ENCODE measurements at regions not wholly inside any gene's neighbourhood (a gene's known extent, or its start where the extent isn't known, plus 50 kb on each side); places are given as distances from the start of the nearest gene placed in this dataset.
A peak's percentile ranks its signal among the peaks of the same experiment; 100 is the strongest.
"Not testable (repeated sequence)": the region's sequence is repeated elsewhere in the genome, so short reads cannot be mapped to it uniquely, and the experiment has no call there.

- not testable (repeated sequence) for DNase-seq
Observed at GRCh38 chr1:121006826-121007225, 117.3 kb downstream of the PPIAL4A start.

- DNase-seq, result not testable (repeated sequence)
Observed at GRCh38 chr1:121007755-121008154, 118.2 kb downstream of the PPIAL4A start.

GRCh38 chr1:121008512-121009215 lies 119.1 kb downstream of the PPIAL4A start:
- not testable (repeated sequence) for DNase-seq

DNA sequence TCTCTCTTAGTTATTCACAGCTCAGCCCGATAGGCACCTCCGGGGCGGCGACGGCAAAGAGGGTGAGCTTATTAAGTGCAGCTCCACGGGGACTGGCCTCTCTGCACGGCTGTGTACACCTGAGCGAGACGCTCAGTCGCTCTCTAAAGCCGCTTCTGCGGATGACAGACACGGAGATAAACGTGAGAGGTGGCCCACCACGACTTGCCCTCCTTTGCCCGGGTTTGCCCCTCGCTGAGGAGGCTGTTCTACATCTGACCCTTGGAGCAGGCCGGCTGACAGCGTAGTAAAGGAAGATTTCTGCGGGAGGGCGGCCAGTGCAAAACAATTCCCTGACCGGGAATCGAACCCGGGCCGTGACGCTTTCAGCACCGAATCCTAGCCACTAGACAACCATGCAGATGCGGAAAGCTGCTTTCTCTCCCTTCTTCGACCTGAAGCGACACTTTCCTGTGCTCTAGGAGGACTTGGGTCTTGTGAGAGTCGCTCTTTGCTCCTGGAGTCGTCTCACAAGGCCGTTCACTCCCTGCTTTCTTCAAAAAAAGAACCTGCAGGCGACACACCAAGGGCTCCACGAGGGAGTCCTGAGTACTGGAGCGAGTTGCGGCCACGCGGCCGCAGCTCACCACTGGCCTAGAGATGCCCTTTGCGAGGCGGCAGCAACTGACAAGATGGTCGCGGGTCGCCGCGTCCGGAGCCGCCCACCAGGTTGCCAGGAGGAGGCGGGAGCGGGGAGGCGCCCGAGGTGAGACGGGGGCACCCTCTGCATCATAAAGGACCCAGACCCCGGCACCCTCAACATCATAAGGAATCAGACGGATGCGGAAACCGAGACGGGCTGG lies 119.9 kb downstream of the PPIAL4A start:
- DNase-seq, result peak; percentile 24 to 30

- not testable (repeated sequence) for DNase-seq
Observed at GRCh38 chr1:121010141-121010540, 120.6 kb downstream of the PPIAL4A start.

DNA sequence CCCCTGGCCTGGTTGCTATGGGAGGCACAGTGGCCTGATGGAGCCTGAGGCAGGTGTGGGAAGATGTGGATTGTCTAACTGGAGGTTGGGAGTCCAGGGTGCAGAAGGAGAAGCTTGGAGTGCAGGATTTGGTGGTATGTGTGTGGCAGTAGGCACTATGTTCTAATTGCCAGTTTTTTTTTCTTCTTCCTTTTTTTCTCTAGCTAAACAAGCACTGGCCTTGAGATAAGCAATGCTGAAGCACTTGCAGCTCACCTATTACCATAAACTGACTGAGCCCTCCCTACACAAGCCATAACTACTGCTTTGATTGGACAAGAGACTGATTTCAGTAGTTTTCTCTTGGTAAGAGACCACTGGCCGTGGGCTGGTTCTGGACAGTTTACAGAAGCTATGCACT lies 123.6 kb downstream of the PPIAL4A start:
- DNase-seq, result not testable (repeated sequence)

DNA sequence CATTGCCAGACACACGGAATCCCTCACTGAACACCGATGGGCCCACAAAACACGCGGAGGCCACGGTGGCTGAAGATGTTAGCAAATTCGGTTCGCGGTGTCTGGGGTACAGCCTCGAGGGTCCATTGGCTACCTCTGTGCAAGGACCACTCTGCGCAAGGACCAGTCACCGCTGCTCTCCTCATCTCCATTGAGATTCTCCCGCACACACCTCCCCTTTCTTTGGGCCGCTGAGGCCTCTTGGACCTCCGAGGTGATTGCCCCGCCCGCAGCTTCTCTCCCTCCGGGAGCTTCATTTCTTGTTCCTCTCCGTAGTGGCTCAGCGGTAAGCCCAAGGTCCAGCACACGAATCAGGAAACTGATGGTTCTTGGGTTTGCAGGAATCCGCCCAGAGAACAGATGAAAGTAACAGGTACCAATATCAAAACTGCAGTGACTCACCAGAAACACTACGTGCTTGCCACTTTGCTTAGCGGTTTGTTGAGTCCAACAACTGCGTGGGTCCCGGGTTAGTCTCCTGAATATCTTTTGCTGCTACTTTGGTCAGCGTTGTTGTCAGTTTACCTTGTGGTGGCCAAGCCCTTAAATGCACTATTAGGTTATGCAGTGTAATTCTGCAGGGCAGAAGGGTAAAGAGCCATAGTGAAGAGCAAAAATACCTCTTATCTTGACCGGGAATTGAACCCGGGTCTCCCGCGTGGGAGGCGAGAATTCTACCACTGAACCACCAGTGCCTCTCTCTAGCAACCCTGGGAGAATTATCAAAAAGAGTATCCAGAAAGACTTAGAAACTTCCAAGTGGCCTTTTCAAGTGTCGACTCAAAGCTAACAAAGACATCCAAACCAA lies 126.8 kb downstream of the PPIAL4A start:
- not testable (repeated sequence) for DNase-seq

GRCh38 chr1:121019715-121020349 lies 130.3 kb downstream of the PPIAL4A start:
- not testable (repeated sequence) for DNase-seq

DNA sequence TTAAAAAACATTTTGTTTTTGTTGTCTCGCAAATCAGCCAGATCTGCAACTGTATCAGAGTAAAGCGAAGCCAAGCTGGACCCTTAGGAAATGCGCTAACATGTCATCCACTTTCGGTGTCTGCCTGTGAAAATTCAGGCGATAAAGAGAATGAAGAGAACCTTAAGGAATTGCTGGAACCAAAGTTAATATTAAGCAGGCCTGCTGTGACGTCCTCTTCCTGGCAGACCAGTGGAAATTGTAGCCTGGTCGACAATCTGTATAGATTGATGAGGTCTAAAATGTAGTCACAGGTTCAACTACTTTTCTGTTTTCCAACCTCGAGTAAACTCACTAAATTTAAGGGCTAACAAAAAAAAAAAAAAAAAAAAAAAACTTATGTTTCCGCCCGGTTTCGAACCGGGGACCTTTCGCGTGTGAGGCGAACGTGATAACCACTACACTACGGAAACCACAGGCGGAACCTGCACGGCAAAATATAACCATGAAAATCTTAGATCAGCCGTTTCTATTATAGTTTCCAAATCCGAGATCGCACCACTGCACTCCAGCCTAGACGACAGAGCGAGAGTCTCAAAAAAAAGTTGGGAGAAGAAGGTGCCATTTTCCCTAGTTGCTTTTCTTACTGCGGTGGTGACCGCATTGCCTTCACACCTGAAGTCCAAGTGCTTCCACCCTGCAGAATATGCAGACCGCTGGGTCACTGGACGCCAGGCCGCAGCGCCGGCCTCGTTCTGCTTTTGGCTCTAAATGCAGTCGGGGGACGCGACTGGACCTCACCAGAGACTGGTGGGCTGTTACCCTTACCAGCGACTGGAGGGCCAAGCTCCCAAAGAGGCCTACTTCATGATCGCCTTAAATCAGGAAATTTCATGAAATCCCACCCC lies 131.0 kb downstream of the PPIAL4A start:
- DNase-seq, result peak; percentile 35 to 43

DNA sequence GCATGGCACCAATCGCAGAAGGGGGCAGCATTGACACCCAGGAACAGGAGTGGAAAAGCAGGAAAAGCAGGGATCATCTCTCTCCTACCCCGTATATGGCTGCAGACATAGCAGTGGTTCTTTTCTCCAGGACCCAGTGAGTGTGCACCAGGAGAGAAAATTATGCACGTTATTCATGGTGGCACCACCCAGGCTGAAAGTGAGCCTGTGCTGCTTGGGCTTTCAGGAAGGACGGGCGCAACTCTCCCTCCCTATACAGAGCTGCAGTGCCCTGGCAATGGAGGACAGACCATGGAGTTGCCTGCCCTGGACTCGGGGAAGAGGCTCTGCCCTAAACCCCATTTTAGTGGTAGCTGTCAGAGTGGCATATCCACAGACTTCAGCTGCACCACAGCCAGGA lies 132.1 kb downstream of the PPIAL4A start:
- DNase-seq, result not testable (repeated sequence)

DNA sequence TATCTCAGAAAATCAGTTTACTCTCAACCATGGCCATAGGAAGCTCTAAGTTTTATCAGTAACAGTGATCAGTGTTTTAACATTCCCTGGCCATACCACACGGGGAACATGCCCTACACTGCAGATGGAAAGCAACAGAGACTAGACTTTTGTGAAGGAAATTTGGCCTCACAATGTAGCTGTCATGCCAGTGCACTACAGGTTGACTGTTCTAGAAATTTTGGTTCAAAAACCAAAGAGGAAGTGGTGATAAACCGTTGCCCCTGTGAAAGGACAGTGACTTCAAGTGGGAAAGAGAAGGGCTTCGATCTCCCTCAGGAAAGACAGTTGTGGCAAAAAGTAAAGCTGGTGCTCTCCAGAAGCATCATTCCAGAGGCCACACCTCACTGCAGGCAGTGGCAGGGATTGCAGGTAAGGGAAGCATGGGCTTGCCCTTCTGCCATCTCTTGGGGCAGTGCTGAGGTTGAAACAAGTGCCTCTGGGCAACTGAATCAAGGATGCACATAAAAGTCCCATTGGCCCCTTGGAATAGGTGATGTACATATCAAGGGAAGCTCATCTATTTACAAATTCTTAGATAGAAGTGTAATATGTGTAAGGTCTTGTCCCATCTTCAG lies 143.4 kb downstream of the PPIAL4A start:
- not testable (repeated sequence) for DNase-seq

DNA sequence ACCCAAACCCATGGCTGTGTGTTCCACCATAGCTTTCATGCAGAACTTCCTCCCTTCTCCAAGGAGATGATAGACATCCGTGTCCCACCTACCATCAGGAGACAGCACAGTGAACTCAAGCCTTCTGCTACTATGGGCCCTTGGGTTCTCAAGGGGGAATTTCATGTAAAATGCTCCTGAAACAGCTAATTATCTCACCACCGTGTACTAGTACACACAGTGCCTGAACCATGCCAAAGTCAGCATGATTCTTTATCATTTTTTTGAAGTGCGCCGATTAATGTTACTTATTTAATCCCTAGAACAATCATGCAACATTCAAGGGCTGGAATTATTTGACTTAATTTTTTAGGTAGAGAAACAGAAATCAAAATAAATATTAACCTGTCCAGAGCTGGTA lies 147.2 kb downstream of the PPIAL4A start:
- DNase-seq, result not testable (repeated sequence)

- not testable (repeated sequence) for DNase-seq
Observed at GRCh38 chr1:121040974-121041373, 143.2 kb downstream of the FAM72B start.

DNA sequence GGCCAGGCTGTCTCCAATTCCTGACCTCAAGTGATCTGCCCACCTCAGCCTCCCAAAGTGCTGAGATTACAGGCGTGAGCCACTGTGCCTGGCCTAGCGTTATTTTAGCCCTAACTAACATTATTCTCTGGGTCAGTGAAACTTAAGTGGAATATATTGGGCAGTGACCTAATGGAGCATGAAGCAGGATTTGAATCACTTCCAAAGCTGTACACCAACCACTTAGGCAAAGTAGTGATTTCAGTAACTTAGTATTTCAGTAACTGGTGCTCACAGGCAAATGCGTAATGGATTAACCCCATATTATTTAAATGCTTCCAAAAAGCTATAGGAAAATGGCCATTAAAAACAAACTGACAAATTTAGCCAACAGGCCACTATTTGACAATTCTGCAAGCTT lies 142.6 kb downstream of the FAM72B start:
- DNase-seq, result not testable (repeated sequence)

DNA sequence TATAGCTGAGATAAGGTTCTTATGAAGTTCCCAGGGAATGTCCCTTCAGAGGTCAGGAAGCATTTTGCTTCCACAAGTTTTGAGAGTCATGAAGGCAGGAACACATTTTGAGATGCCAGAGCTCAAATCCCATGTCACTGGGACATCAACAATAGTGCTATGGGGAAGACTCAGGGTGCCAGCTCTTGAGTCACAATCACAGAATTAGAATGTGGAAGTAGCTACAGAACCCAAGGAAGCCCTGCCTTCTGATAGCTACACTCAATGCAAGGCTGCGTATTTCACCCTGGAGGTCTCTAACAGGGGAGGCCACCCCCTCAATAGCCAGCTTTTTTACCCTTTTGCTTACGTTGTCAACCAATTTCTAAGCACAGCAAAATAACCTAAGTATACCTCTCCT lies 141.3 kb downstream of the FAM72B start:
- not testable (repeated sequence) for DNase-seq

DNA sequence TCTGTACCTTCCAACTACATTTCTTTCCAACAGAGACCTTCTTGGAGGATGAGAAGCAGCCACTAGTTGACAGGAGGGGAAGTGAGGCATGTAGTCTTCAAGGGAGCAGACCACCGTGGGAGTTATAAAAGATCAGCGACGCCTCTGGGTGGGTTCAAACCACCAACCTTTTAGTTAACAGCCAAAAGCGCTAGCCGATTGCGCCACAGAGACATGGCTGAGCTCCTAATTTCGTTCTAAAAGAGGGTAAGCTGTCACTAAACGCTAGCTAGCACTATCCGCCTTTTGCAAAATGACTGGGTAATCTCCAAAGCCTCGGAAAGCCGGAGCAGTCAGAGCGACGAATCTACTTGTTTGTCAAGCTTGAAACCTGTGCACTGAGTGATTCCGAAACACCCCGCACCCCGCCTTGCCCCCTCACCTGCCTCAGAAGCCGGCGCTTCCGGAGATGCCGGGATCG lies 135.8 kb downstream of the FAM72B start:
- DNase-seq, result peak in 1 of 2 experiments; percentile 1

GRCh38 chr1:121048769-121049443 lies 135.2 kb downstream of the FAM72B start:
- not testable (repeated sequence) for DNase-seq

DNA sequence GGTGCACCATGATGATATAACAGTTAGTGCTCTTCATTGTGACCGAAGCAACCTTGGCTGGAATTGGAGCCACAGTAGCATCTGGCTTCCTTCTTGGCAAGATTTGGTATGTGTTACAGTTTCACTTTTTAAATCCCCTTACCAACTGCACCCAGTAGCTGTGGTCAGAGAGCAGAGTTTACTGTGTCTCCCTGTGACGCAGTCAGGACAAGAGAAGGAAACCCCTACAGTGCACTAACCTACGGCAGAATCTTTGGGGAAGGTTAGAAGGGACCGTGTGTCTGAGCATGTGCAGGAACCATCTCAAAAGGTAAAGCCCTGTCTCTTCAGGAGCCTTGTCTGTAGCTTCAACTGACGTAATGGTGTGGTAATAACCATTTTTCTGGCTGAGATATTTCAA lies 134.0 kb downstream of the FAM72B start:
- not testable (repeated sequence) for DNase-seq

DNA sequence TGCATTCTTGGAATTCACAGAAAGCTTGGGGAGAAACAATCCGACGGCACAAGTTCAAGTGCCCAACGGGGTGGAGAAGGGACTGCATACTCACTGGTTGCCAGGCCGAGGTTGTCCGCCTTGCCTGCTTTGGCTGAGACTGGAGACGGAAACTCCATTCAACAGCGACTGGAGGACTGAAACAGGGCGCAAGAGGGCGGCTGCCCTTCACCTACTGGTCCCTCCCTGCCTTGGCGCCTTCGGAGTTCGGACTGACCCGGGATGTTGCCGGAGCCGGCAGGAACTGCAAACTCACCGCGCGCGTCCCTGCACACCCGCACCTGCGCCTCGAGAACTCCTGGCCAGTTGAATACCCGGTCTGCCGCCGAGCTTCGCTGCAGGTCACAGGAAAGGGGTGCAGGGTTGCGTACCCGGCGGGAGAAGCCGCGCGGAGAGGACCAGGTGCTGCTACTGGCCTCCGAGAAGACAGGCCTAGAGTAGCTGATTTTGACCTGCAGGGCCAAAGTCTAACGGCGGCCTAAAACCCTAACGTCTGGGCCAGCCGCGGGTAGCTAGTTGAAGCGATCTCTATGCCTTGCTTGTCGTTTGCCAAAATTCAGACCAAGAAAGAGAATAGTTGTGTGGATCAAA lies 132.9 kb downstream of the FAM72B start:
- not testable (repeated sequence) for DNase-seq

All from activated CD4-positive, alpha-beta T cell treated with anti-CD3 and anti-CD28 coated beads, Interleukin-2, amount 50 U/mL, for 4 hours (primary cell).